ENCODE measurements at regions not wholly inside any gene's neighbourhood (a gene's known extent, or its start where the extent isn't known, plus 50 kb on each side); places are given as distances from the start of the nearest gene placed in this dataset.

DNA sequence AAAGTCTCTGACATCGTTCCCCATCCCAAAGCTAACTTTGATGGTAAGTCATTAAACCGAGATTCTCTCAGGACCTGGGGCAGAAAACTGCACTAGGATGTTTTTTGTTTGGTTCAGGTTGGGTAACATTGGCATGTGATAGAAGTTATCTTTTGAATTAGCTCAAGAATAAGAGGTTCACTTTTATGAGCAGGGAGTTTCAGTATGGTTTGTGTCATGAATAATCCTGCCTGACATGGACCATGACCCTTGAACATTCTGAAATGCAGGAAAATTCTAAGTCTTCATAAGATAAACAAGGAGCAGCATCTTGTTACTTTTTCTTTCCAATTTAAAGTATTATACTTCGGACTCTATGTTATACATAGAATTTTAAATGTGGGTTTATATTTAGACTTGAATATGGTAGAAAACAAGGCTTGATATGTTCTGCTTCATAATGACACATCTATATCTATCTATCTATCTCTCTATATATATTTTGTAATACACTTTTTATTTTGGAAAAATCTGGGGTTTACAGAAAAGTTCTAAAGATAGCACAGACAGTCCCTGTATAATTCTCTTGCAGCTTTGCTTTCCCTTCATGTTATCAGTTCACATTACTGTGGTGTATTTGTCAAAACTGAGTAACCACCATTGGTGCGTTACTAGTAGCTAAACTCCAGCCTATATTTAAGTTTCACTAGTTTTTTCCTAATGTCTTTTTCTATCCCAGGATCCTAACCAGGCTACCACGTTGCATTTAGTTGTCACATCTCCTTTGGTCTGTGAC is 102.7 kb upstream of the TAF11L2 start:
- DNase-seq: no peak
- in situ Hi-C loops (cut with HindIII; ENCODE audit: low pct_ligation_motif_present, low pct_unique_long_range_greater_than_20kb, low sequenced_read_pairs): no loop called here

DNA sequence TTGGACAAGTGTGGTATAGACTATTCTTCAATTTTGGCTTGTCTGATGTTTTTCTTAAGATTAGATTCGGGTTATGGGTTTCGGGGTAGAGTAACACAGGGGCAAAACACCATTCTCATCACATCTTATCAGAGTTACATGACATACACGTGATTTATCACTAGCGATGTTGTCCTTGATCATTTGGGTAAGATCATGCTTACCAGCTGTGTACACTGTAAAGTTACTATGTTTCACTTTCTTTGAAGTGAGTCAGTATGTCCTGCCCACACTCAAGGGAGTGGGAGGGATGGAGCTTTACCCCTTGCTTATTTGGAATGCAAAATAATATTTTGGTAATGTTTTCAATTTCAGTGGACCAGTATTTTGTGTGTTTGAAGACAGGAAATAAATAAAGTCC is 101.8 kb upstream of the TAF11L2 start:
- in situ Hi-C loops (cut with HindIII; ENCODE audit: low pct_ligation_motif_present, low pct_unique_long_range_greater_than_20kb, low sequenced_read_pairs): no loop called here
- DNase-seq: no peak

DNA sequence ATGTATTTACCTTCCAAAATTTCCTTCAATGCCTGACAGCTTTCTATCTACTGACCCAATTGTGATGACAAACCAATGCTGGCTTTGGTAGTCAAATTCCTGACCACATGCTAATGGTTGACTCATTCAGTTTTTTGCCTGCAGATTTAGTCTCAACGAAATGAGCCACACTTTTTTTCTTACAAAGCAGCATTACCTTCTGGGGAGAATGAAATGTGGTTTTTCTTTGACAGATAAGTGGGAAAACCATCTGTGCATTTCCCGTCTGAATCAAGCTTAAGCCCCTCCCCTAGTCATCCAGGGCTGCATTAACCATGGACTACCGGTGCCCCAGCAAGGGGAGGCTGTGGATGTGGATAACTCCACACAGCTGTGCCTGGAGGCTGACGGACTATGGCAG is 99.6 kb upstream of the TAF11L2 start:
- peak; percentile 41 for DNase-seq
- in situ Hi-C loops (cut with HindIII; ENCODE audit: low pct_ligation_motif_present, low pct_unique_long_range_greater_than_20kb, low sequenced_read_pairs): no loop called here

- no peak for DNase-seq
- in situ Hi-C loops (cut with HindIII; ENCODE audit: low pct_ligation_motif_present, low pct_unique_long_range_greater_than_20kb, low sequenced_read_pairs): no loop called here
Observed at GRCh38 chr5:17398866-17399835, 98.9 kb upstream of the TAF11L2 start.

DNA sequence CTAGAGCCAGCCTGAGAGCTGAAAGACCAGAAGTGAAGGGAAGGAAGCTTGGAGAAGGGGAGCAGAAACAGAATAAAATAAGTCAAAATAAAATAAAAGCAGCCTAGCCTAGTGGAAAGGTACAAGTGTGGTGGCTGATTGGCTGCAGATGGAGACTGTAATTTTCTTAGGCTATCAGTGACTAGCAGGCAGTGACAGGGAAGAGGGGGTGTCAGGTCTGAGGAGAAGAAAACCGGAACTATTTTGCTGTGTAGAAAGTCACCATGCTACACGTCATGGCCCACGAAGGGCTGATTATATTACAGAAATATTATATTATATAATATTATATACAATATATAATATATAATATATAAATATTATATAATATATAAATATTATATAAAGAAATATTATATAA is 98.1 kb upstream of the TAF11L2 start:
- DNase-seq: no peak
- in situ Hi-C loops (cut with HindIII; ENCODE audit: low pct_ligation_motif_present, low pct_unique_long_range_greater_than_20kb, low sequenced_read_pairs): no loop called here

DNA sequence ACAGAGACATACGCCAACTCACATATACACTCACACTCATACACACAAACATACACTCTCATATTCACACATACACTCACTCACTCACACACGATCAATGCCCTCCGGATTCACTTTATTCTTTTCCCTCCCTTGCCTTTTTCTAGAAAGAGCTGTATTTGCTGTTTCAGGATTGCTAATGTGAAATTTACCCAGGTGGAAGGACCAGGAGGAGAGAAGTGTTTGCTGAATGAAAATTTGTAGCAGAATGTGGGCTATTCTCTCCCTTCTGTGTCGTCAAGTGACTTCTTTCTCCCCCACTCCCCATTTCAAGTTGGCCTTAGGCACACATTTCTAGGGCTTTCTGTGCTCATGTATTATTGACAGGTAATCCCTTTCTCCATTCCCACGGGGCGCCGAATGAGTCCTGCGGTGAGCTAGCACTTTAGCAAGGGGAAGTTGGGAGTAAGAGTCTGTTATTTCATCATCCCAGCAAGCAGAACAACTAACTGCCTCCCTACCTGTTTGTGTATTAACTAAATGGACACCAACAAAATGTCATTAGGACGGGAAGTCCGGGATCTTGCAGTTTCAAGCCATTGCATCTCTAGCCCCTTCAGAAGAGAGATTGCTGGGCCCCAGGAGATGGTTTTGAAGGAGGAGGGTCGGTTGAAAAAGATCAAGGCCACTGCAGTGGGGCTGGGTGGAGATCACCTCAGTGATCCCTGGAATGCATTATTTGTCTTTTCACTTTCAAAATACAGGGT is 97.1 kb upstream of the TAF11L2 start:
- no peak for DNase-seq

DNA sequence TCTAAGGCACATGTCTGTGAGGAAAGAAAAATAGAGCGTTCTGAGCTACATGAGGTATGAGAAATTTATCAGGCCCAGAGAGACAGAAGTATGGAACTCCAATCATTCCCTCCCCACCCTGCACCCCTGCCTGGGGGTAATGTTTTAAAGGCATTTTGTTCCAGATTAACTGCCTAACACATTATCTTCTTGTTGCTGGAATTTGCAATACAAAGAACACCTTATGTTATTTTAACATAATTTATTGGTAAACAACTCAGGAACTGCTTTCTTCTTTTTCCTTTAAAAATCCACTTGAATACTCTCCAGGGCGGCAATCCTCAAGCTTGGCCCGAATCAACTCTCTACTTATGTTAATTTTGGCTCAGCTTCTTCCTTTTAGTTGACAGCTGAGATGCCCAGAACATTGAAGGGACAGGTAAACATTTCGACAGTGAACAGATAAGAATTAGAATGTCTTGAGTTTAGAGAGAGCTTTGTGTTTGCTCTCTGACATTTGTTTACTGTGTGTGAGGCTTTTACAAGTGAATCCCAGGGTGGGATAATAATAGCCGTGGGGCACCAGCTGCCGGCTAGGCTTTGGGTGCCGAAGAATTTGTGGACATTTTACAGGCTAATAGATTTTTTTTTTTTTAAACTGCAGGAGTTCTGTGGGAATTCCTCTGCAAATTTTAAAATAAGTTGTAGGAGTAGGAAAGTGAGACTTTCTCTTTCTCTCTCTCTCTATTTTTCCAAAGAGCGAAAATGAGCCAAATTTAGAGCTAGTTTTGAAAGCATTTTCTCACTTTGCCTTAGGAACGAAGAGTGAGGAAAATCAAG is 96.4 kb upstream of the TAF11L2 start:
- in situ Hi-C loops (cut with HindIII; ENCODE audit: low pct_ligation_motif_present, low pct_unique_long_range_greater_than_20kb, low sequenced_read_pairs): no loop called here
- no peak for DNase-seq

More for the DNA sequence above, 97.1 kb upstream of the TAF11L2 start:
- in situ Hi-C loops (cut with HindIII; ENCODE audit: low pct_ligation_motif_present, low pct_unique_long_range_greater_than_20kb, low sequenced_read_pairs): no loop called here

DNA sequence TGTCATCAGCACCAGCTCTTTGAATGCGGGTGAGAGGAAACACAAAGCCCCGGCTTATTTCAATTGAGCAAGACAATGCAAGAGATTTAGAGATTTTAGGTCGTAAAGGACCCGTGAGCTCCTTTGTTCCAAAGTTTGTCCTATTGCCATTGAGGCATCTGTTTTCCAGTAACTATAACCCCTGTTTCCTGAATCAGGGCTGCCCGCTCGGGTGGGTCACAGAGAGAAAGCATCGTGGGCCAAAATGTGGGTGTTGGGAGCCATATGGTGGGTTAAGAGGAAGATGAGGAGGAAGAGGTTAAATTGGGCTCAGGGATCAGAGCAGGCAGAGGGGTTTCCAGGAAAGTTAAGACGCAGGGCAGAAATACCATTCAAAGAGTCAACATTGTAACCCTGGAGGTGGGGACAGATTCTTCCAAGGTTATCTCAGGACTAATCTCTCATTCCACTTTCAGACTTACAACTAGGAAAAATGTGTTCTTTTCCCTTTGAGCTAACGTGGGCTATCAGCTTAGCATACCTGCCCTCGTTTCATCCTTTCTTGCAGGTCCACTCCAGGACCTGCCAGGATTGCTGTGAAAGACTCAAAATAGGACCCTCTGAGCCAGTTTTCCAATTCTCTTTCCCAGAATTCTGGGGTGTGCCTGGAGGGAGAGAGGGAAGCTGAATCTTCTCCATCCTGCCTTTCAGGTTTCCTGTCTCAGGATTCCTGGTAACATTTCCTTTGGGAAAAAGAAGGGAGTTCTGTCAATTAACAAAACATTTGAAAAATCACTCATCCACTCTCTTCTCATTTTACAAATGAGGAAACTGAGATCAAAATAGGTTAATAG is 95.5 kb upstream of the TAF11L2 start:
- in situ Hi-C loops (cut with HindIII; ENCODE audit: low pct_ligation_motif_present, low pct_unique_long_range_greater_than_20kb, low sequenced_read_pairs): no loop called here
- DNase-seq: no peak

- no peak for DNase-seq
- in situ Hi-C loops (cut with HindIII; ENCODE audit: low pct_ligation_motif_present, low pct_unique_long_range_greater_than_20kb, low sequenced_read_pairs): no loop called here
Observed at GRCh38 chr5:17403695-17404490, 94.1 kb upstream of the TAF11L2 start.

- no peak for DNase-seq
- in situ Hi-C loops (cut with HindIII; ENCODE audit: low pct_ligation_motif_present, low pct_unique_long_range_greater_than_20kb, low sequenced_read_pairs): no loop called here
Observed at GRCh38 chr5:17405976-17406375, 92.1 kb upstream of the TAF11L2 start.

GRCh38 chr5:17406423-17406838 is 91.6 kb upstream of the TAF11L2 start:
- in situ Hi-C loops (cut with HindIII; ENCODE audit: low pct_ligation_motif_present, low pct_unique_long_range_greater_than_20kb, low sequenced_read_pairs): no loop called here
- no peak for DNase-seq

GRCh38 chr5:17411436-17412402 is 86.3 kb upstream of the TAF11L2 start:
- DNase-seq: no peak
- in situ Hi-C loops (cut with HindIII; ENCODE audit: low pct_ligation_motif_present, low pct_unique_long_range_greater_than_20kb, low sequenced_read_pairs): no loop called here

DNA sequence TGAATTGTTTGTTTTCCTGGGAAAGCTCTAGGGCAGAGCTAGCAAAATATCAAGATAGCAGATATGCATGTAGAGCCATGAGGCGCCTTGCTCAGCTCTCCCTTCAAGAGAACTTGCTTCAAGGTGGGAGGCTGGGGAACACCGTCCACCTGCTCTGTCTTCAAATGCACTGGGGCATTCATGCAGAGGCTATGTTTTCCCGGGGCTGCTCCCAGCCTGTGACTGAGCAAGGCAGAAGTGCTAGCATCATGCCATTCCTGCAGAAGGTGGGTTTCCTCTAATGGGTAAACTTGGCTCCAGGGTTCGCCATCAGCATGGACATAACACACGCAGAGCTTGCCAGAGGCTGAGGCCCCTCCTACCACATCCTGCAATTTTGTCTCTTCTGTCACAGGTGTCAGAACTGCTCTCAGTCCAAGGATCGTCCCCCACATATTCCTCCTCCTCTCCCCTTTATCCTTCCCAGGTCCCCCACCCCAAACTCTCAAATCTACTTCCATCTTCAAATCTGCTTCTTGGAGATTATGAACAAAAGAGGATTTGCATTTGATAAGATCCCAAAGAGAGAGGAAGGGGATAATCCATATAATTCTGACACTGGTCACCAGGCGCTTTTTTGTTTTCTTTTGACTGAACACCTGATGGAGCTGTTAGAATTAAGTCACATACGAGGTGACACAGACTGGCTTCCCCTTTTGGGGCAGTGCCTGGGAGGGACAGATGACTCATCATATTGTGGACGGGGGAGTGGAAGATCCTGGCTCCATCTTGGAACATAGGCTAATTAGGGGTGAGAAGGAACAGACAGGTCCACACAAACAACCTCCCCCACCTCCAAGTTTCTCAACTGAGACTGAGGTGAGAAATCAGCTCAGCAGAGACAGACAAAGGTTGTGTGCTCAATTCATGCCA is 85.0 kb upstream of the TAF11L2 start:
- in situ Hi-C loops (cut with HindIII; ENCODE audit: low pct_ligation_motif_present, low pct_unique_long_range_greater_than_20kb, low sequenced_read_pairs): no loop called here
- no peak for DNase-seq

GRCh38 chr5:17413691-17414090 is 84.3 kb upstream of the TAF11L2 start:
- in situ Hi-C loops (cut with HindIII; ENCODE audit: low pct_ligation_motif_present, low pct_unique_long_range_greater_than_20kb, low sequenced_read_pairs): no loop called here

DNA sequence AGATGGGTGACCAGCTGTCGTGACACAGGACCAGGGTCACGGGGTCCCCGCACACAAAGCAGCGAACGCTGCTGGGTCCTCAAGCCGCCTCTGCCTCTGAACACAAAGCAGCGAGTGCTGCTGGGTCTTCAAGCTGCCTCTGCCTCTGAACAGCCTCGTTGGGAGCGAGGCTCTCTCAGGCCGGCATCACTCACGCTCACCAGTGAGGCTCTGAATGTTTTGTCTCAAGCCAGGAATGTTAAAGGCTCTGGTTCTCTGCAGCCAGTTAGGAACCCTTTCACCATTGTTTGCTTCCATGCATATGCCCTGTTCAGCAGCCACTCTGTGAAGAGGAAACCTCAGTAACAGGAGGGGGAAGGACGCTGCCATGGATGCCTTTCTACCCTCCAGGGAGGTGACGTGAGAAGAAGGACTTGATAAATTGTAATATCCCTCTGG is 82.7 kb upstream of the TAF11L2 start:
- DNase-seq: no peak

More at GRCh38 chr5:17413691-17414090, 84.3 kb upstream of the TAF11L2 start:
- DNase-seq: no peak

More for the DNA sequence above, 82.7 kb upstream of the TAF11L2 start:
- in situ Hi-C loops (cut with HindIII; ENCODE audit: low pct_ligation_motif_present, low pct_unique_long_range_greater_than_20kb, low sequenced_read_pairs): no loop called here

Data from ACHN (cell line).